ENCODE measurements at regions not wholly inside any gene's neighbourhood (a gene's known extent, or its start where the extent isn't known, plus 50 kb on each side); places are given as distances from the start of the nearest gene placed in this dataset.
A peak's percentile ranks its signal among the peaks of the same experiment; 100 is the strongest.

- DNase-seq (ENCODE audit: low read depth, low spot score), result no peak
Observed at GRCh38 chr6:85396159-85396808, 53.6 kb upstream of the NT5E start.

- DNase-seq (ENCODE audit: low read depth, low spot score), result no peak
Observed at GRCh38 chr6:85395746-85396145, 54.1 kb upstream of the NT5E start.

DNA sequence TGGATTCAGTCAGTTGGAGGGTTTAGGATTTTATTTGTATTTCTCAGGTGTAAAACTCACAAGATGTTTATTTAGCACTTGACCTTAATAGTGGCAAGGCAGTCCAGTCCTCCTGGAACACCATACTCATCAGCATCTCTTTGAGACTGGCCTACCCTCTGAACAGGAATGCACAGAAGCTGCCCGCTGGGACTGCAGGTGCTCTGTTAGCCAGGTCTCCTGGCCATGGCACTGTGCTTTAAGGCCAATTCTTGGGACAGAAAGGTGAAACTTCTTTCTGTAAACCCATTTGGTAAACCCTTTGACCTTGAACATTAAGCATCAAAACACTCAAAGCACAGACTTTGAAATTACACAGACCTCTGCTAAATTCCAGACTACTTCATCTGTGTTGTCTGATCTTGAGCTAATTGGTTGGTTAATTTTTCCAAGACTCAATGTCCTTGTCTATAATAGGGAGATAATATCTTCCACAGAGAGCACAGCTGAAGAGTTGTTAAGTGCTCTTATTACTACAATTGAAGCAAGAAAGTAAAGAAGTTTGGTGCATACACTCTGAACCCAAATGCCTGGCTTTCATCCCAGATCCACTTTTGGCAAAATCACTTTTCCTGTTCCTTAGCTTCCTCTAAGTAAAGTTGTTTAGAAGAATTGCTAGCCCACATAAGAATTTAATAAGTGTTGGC, 54.9 kb upstream of the NT5E start:
- DNase-seq (ENCODE audit: low read depth, low spot score), result no peak

DNA sequence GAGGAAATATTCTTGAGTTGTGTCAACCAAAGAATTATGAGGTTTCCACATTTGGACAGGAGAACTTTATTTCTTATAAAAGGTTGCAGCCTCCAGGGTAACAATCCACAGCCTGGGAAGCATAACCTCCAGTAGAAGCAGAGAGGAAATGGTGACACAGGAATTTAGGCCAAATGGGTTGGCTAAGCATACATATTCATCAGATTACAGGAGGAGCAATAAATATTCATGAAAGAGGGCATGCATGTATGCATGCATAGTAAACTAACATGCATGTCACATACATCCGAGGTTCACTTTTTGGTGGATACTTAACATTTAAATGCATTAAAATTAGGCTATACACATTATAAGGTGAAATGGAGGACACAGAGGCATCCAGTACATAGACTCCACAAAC, 55.7 kb upstream of the NT5E start:
- DNase-seq (ENCODE audit: low read depth, low spot score), result no peak

- DNase-seq (ENCODE audit: low read depth, low spot score), result no peak
Observed at GRCh38 chr6:85392379-85392778, 57.5 kb upstream of the NT5E start.

DNA sequence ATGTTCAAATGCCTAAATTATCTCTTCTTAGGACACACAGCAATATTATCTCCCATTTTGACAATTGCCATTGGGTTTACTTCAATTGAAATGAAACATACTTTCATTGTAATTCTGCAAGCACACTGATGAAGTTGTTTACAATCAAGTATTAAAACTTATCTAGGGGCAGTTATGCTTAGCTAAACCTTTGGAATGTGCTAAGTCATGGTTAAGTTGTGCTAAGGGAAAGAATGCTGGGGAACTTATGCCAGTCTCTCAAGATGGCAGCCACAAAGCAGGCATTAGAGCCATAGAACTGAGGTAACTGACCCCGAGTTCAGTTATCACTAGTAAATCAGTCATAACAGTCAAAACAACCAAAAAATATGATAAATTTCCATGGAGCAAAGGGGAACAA, 59.1 kb upstream of the NT5E start:
- DNase-seq (ENCODE audit: low read depth, low spot score), result no peak

DNA sequence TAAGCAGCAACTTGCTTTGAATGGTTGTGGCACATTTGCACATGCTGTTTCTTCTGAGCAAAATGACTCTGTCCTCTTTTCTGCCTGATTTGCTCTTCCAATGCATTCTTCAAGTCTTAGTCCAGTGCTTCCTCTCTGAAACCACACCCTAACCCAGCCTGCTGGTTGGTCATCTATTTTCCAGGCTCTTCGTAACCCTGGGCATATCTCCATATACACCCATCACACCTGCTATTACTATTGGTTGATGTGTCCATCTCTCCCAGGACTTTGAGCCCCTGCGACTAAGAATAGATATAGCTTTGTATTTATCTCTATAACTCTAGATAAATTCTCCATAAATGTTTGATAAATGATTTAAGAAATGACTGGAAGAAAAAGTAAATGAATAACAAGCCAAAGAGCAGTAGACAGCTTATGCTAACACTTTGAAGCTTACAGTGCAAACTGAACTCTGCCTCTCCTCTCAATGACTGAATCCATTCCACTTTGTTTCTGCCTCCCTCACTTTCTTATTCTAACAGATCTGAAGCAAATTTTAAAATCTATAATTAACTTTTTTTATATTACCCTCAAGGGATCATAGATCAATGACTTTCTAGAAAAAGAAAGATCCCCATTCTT, 59.7 kb upstream of the NT5E start:
- DNase-seq (ENCODE audit: low read depth, low spot score), result no peak

GRCh38 chr6:85389151-85389797, 60.6 kb upstream of the NT5E start:
- no peak for DNase-seq (ENCODE audit: low read depth, low spot score)

GRCh38 chr6:85388531-85388930, 61.4 kb upstream of the NT5E start:
- no peak for DNase-seq (ENCODE audit: low read depth, low spot score)

GRCh38 chr6:85385636-85386315, 64.1 kb upstream of the NT5E start:
- DNase-seq (ENCODE audit: low read depth, low spot score), result no peak

- DNase-seq (ENCODE audit: low read depth, low spot score), result no peak
Observed at GRCh38 chr6:85383042-85383441, 66.8 kb upstream of the NT5E start.

GRCh38 chr6:85382541-85382940, 67.3 kb upstream of the NT5E start:
- no peak for DNase-seq (ENCODE audit: low read depth, low spot score)

GRCh38 chr6:85372915-85373270, 77.0 kb upstream of the NT5E start:
- DNase-seq (ENCODE audit: low read depth, low spot score), result no peak

DNA sequence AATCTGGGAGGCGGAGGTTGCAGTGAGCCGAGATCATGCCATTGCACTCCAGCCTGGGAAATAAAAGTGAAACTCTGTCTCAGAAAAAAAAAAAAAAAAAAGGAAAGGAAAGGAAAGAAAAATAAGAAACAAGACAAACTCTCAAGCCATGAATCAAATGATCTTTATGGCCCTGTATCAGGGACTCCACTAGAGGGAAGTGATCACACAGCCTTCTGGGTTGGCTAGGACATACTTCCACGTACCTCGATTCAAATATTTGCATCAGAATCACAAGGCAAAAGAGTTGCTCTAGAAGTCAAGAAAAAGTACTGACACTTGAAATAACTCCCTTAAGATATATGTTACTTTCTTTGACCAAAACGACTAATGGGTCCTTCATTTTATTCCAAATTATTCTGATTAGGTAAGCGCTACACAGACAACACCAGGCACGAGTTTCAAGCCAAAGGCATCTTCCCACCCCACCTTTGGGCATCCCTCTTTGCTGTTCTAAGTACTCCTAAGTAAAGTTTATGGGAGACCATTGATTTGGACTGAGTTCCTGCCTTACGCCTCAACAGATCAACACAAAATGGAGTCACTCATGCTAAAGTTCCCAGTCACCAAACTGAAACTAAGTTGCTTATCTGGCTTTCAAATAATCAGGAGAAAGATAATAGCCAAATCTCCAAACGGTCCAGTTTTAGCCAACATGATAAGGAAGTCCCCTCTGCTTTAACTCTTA, 77.5 kb upstream of the NT5E start:
- DNase-seq (ENCODE audit: low read depth, low spot score), result no peak

DNA sequence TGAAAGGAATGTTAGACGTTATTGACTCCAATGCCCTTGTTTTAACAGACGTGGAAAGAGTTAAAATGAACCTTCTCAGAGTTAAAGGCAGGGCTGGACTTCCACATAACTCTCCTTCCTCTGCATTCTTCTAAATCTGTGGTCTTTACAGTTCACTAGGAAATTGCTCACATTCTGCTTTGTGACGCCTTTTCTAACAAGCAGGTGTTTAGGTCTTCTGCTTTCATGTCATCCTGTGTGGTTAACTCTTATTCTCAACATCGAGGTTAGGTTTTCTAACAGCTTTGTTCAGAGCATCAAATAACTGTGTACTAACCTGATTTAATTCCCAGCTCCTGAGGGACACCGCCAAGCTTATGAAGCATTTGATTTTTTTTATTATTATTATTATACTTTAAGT, 81.3 kb upstream of the NT5E start:
- no peak for DNase-seq (ENCODE audit: low read depth, low spot score)

DNA sequence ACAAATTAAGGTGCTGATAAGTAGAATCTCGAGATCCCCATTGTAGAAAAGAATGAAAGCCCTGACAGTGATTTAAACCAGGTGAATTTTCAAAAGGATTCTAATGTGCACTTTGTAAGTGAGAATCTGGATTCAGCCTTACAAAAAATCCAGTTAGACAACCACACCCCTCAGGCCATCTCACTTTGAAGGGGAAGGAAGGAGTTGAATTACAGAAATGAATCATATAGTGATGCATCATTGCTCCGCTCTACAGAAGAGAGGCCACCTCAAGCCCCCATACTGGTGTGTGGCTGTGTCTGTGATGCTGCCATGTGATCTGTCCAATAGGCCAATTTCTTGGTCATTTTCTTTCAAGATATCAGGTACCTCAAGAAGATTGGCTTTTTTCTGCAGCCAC, 85.5 kb upstream of the NT5E start:
- no peak for DNase-seq (ENCODE audit: low read depth, low spot score)

DNA sequence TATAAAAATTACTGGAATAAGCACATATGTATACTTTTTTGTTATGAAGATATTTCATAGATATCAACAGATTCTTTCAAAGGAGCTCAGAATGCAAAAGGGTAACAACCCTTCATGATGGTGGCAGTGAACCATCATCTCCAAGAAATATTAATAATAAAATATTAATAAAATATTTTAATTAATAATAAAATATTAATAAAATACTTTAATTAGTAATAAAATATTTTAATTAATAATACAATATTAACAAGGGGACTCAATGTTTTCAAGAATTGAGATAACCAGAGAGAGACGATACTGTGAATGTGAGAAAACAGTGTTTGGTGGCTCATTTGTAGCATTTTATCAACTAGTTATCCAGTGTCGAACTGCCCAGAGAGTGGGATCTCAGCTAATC, 86.0 kb upstream of the NT5E start:
- DNase-seq (ENCODE audit: low read depth, low spot score), result no peak

GRCh38 chr6:85362652-85363310, 87.1 kb upstream of the NT5E start:
- no peak for DNase-seq (ENCODE audit: low read depth, low spot score)

DNA sequence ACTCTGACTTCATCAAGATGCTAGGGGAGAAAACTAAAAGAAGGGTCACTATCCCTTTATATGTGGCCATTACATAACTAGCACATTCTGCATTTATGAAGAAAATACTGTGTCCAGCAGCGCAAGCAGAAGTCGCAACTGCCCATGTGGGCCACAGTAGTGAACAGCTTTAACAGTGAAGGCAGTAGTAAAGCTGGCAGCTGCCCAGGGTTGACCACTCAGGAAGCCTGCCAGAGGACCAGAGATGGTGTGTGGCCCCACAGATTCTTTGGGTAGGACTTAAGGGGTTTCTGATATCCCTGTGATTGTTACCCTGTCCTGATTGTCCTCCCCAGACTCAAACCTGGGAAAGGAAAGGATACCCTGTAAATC, 88.3 kb upstream of the NT5E start:
- no peak for DNase-seq (ENCODE audit: low read depth, low spot score)

DNA sequence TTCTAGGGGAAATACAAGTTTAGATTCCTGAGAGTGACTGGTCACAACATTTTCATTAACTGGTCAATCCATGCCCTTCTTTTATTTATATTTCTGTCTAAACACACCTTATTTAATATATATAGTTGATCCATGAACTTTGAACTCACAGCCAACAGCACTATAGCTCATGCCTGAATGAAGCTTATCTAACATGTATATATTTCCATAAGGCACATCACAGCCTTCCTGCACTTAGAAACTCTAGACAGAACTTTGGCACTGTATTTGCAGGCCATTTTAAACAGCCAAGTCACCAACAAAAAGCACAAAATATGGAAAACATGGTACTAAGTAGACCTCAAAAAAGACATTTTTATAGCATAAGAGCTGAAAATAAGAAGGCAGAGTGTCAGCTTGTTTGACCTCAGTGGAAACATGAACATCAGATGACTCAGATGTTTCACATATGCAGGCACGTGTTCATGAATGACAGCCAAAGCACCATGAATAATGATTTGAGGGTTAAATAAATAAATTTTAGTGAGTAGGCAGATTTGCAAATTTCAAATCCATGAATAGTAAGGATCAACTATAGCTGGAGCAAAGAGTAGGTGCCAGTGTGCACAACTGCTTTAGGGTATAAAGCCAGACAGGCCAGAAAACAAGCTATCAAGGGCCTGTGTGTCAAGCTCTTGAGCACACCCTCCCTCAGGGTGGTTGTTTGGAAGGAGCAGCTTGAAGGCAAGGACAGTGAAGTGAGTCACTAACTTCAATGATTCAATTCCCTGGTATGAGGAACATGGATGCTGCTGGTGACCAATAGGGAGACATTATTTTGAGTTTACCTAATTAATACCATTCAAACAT, 88.9 kb upstream of the NT5E start:
- peak; percentile 15 for DNase-seq (ENCODE audit: low read depth, low spot score)

All from ELF-1 (cell line).